ENCODE measurements at regions not wholly inside any gene's neighbourhood (a gene's known extent, or its start where the extent isn't known, plus 50 kb on each side); places are given as distances from the start of the nearest gene placed in this dataset.

GRCh38 chr13:63774133-63774532 lies 2358.5 kb upstream of the PCDH20 start:
- TF ChIP-seq CTCF (IDR thresholded peaks at IDR 0.05; ENCODE audit: insufficient read depth, low read length, poor library complexity, severe bottlenecking), result no peak
- TF ChIP-seq EZH2phosphoT487 (conservative IDR thresholded peaks at IDR 0.05; ENCODE audit: low read length), result no peak

Measured in SU-DHL-6 (cell line).